NCI-H2196 (cell line): ENCODE measurements at regions not wholly inside any gene's neighbourhood (a gene's known extent, or its start where the extent isn't known, plus 50 kb on each side); places are given as distances from the start of the nearest gene placed in this dataset.
"Not testable (repeated sequence)": the region's sequence is repeated elsewhere in the genome, so short reads cannot be mapped to it uniquely, and the experiment has no call there.

Experiments
- DNase-seq: peaks from one replicate; lab custom pipeline; 2025; ENCODE audit not compliant: unreplicated experiment; lab: John Stamatoyannopoulos, UW

DNA sequence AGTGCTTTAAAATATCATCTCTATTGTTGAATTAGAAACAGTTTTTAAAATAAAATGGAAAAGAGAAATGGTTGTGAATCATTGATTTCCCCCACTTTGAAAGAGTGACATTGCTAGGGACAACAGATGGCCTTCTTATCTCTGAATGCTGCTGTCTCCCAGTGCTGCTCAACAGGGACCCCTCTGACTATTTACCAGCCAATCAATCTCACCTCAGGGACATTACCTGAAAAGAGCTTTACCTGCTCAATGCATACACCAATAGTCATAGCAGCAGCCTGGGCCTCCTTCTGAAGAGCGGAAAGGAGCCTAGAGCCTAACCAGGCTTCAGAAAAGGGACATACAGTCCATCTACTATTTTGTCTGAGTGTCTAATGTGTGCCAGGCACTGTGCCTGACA is 162.8 kb downstream of the CGGBP1 start:
- no peak for DNase-seq

- no peak for DNase-seq
Observed at GRCh38 chr3:87873136-87873535, 185.7 kb downstream of the CGGBP1 start.

DNA sequence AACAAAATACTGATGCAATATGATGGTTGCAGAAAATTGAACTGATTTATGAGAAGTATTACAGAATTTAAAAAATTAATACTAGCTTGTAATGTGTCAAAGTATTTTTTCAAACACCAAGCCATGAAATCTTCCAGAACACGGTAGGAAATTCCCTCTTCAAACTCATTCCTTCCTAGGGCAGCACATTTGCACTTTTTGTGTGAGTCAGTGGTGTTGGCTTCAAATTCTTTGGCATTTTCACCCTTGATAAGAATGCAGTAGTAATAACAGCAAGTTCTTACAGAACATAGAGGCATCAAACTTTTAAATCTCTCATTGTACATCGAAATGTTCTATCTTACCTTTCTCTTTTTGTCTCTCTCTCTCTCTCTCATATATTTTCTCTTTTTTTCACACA is 191.8 kb downstream of the CGGBP1 start:
- no peak for DNase-seq

DNA sequence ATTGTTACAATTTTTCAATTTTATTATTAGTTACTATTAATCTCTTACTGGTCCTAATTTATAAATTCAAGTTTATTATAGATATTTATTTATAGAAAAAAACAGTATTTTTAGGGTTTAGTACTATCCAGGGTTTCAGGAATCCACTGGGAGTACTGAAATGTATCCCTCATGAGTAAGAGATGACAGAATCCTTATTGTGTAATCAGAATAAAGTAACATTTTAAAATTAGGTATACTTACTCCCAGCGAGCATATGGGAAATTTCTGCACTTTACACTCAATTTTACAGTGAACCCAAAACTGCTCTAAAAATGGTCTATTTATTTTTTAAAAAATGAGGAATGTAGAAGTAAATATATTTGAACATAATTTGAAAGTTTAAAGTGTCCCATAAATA is 202.7 kb downstream of the CGGBP1 start:
- no peak for DNase-seq

- DNase-seq = no peak
Observed at GRCh38 chr3:87855616-87856015, 203.2 kb downstream of the CGGBP1 start.

DNA sequence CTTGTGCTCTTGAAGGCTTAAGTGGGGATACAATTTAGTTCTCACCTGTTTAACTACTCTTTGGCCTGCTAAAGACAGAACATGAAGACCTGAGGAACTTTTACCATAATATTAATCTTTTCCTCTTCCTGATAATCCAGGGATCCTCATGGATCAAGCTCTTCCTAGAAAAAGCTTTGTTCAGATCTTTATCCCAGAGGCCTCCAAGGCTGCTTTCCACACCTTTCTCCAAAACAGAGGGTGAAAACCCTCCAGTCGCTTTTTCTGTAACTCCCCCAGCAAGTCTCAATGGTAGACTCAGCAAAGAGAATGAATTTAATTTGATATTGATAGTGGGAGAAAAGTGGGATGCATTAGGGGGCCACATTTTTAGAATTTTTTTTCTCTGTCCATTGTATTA is 203.6 kb downstream of the CGGBP1 start:
- DNase-seq = no peak

GRCh38 chr3:87848003-87848402 is 210.8 kb downstream of the CGGBP1 start:
- no peak for DNase-seq

GRCh38 chr3:87837076-87837475 is 221.7 kb downstream of the CGGBP1 start:
- no peak for DNase-seq

DNA sequence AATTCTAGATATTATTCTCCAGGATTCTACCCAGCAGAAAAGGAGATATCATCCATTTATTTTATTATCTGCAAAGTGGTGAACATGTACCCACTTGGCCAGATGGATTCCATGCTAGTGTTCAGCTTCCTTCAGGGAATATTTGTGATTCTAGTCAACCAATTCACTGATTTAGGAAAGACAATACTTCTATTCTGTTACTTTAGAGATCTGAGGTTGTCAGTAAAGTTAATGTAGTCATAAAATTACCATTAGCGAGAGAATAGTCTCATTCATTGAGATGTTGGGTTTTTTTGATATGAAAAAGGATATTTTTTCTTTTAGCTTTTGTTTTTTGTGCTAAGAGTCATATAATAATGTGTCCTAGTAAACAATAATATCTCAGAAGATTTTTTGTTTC is 222.8 kb downstream of the CGGBP1 start:
- DNase-seq = no peak

- no peak for DNase-seq
Observed at GRCh38 chr3:87835236-87835635, 223.6 kb downstream of the CGGBP1 start.

DNA sequence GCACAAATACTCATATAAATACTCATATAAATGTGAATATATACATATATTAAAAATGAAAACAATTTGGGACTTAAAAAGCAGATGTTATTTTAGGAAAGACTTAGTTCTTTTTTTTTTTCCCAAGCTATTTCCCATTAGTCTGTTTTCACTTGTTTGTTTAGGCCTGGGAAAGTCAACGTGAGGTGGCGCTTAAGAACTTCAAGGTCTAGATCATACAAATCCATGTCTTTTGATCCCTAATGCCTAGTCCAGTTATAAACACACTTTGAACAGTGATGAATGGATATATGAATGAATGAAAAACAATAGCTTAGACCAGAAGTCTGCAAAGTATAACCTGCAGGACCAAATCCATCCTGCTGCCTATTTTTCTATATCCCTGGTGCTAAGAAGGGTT is 224.5 kb downstream of the CGGBP1 start:
- DNase-seq = no peak

GRCh38 chr3:87833039-87833377 is 225.8 kb downstream of the CGGBP1 start:
- no peak for DNase-seq

- DNase-seq = no peak
Observed at GRCh38 chr3:87828046-87828445, 230.8 kb downstream of the CGGBP1 start.

- DNase-seq = no peak
Observed at GRCh38 chr3:87822563-87822962, 236.2 kb downstream of the CGGBP1 start.

DNA sequence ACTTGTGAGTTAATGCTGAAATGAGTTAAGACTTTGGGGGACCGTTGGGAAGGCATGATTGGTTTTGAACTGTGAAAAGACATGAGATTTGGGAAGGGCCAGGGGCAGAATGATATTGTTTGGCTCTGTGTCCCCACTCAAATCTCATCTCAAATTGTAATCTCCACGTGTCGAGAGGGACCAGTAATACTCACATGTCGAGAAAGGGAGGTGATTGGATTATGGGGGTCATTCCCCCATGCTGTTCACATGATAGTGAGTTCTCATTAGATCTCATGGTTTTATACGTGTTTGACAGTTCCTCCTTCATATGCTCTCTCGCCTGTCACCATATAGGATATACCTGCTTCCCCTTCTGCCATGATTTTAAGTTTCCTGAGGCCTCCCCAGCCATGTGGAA is 245.3 kb downstream of the CGGBP1 start:
- DNase-seq = not testable (repeated sequence)

- DNase-seq = no peak
Observed at GRCh38 chr3:87811953-87812352, 246.9 kb downstream of the CGGBP1 start.

GRCh38 chr3:87810452-87811016 is 248.3 kb downstream of the CGGBP1 start:
- DNase-seq = no peak

GRCh38 chr3:87805670-87806069 is 253.1 kb downstream of the CGGBP1 start:
- no peak for DNase-seq

DNA sequence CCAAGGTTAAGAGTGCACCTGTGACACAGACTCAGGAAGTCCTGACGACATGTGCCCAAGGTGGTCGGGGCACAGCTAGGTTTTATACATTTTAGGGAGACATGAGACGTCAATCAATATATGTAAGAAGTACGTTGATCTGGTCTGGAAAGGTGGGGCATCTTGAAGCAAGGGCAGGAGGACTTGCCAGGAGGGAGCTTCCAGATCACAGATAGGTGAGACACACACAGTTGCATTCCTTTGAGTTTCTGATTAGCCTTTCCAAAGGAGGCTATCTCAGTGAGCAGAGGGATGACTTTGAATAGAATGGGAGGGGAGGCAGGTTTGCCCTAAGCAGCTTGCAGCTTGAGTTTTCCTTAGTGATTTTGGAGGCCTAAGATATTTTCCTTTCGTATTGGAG is 257.4 kb downstream of the CGGBP1 start:
- DNase-seq = no peak

GRCh38 chr3:87800516-87800915 is 258.3 kb downstream of the CGGBP1 start:
- DNase-seq = no peak

- no peak for DNase-seq
Observed at GRCh38 chr3:87798567-87798947, 260.2 kb downstream of the CGGBP1 start.

DNA sequence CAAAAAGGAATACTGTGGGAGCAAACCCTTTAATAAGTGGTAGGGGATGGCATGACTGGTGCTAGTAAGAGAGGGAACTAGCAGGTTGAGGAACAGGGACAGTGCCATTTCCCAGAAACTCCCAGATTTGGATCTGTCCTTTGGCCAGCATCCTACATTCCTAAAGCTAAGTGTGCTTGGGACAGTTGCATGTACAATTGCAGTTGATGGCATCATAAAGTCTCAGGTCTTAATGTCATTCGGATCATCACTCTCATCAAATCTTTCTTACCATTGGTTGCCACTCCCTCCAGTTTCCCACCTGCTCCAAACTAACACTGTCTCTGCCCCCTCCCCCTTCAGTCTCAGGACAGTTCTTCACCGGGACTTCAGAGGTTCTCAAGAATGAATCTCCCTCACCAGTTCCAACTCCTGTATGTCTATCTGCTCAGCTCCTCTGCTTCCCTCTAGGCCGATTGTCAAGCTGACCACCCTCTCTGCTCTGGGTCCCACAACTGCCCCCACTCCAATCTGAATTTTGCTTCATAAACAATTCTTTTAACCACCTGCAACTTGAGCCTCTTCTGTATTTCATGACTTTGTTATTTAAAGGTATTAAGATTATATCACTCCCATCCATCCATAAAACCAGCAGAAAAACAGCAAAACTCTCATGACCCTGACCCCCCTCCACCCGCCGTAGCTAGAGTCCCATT is 260.8 kb downstream of the CGGBP1 start:
- no peak for DNase-seq

DNA sequence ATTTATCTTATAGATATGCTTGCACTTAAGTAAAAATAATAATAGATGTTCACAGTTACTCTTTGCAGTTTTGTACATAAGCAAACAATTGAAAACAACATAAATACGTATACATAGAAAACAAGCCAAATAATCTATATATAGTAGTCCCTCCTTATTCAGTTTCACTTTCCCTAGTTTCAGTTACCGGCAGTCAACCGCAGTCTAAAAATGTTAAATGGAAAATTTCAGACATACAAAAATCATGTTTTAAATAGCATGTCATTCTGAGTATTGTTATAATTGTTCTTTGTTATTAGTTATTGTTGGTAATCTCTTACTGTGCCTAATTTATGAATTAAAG is 262.0 kb downstream of the CGGBP1 start:
- no peak for DNase-seq
